A549 (cell line): ENCODE measurements at regions not wholly inside any gene's neighbourhood (a gene's known extent, or its start where the extent isn't known, plus 50 kb on each side); places are given as distances from the start of the nearest gene placed in this dataset.

ENCODE experiments used
- ATAC-seq, 2 experiments: fragments of 200-7000 bp in 1 of 2; fragments of >200 bp in 1 of 2; cut with Nextera tagmentation in 1 of 2; cut with Tn5 transposase in 1 of 2; 3 replicates each; pipeline versions ENCODE4 v1.8.0 to v1.9.1; 2018 to 2020; ENCODE audit warnings: mild to moderate bottlenecking in 1 of 2, moderate library complexity in 1 of 2
- CTCF ChIA-PET: fragments of 300-600 bp; sonication (Branson Sonifier 250); formaldehyde crosslinking; extraction: SDS; loops from one replicate; lab custom pipeline; 2021; ENCODE audit warnings: antibody characterized with exemption, inconsistent platforms; lab: Yijun Ruan, JAX
- POLR2A ChIA-PET: fragments of 350-600 bp; formaldehyde crosslinking; extraction: SDS; loops from one replicate; lab custom pipeline; 2021; ENCODE audit warnings: antibody characterized with exemption, inconsistent platforms; lab: Yijun Ruan, JAX
- DNase-seq, 2 experiments: peaks; one replicate each; pipeline versions ENCODE4 v3.0.0 to v3.0.0-alpha.2; 2011 to 2016; ENCODE audit warnings: low read depth in 1 of 2, low spot score in 1 of 2
- FAIRE-seq: peaks from 2 replicates; lab custom pipeline; 2011; peaks lifted over from hg19 to GRCh38; lab: Jason Lieb, UNC
- H3K27ac ChIP-seq, 2 experiments: fragments of >200 bp; sonication (Bioruptor Twin); formaldehyde crosslinking; 3 replicates each; pipeline ENCODE4 v1.5.1; 2016 to 2017
- H3K4me1 ChIP-seq: fragments of >200 bp; sonication (Bioruptor Twin); formaldehyde crosslinking; 3 replicates; pipeline ENCODE4 v1.6.1; 2016
- H3K4me2 ChIP-seq: fragments of >200 bp; sonication (Bioruptor Twin); formaldehyde crosslinking; 3 replicates; pipeline ENCODE4 v1.6.1; 2016
- H3K4me3 ChIP-seq: fragments of >200 bp; sonication (Bioruptor Twin); formaldehyde crosslinking; 3 replicates; pipeline ENCODE4 v1.5.1; 2016
- H3K9me3 ChIP-seq: fragments of >200 bp; sonication (Bioruptor Twin); formaldehyde crosslinking; 3 replicates; pipeline ENCODE4 v1.6.1; 2016
- CBX2 ChIP-seq: fragments of 200-600 bp; sonication (generic); IDR thresholded peaks from 2 replicates; pipeline ENCODE4 v1.6.1; 2016; ENCODE audit warnings: low read depth, mild to moderate bottlenecking, borderline replicate concordance
- CBX8 ChIP-seq: fragments of 200-600 bp; sonication (generic); IDR thresholded peaks from 2 replicates; pipeline ENCODE4 v1.6.1; 2016
- CEBPB ChIP-seq, 2 experiments: fragments of >200 bp in 1 of 2; sonication (Bioruptor Twin) in 1 of 2; formaldehyde crosslinking in 1 of 2; IDR thresholded peaks; 2 replicates each; pipeline ENCODE4 v1.6.1; 2012 to 2016
- EHF ChIP-seq: fragments of 250-450 bp; sonication (Bioruptor Pico); IDR thresholded peaks from 2 replicates; pipeline ENCODE4 v1.5.0; 2020; ENCODE audit warnings: mild to moderate bottlenecking
- FOSL2 ChIP-seq, 2 experiments: fragments of 450-650 bp in 1 of 2; fragments of >200 bp in 1 of 2; sonication (Bioruptor Twin) in 1 of 2; formaldehyde crosslinking; IDR thresholded peaks; 2 replicates each; pipeline versions ENCODE4 v1.5.0 to v1.6.1; 2016 to 2020; ENCODE audit warnings: mild to moderate bottlenecking in 1 of 2, moderate library complexity in 1 of 2
- HDAC2 ChIP-seq: fragments of 200-600 bp; sonication (generic); IDR thresholded peaks from 2 replicates; pipeline ENCODE4 v1.6.1; 2016
- HEYL ChIP-seq: fragments of 250-450 bp; sonication (Bioruptor Pico); IDR thresholded peaks from 2 replicates; pipeline ENCODE4 v1.8.0; 2021; ENCODE audit warnings: mild to moderate bottlenecking, moderate library complexity
- HMGXB4 ChIP-seq: fragments of 250-450 bp; sonication (Bioruptor Pico); IDR thresholded peaks from 2 replicates; pipeline ENCODE4 v1.5.0; 2021; ENCODE audit warnings: mild to moderate bottlenecking, moderate library complexity, borderline replicate concordance
- JUNB ChIP-seq: fragments of >200 bp; sonication (Bioruptor Twin); formaldehyde crosslinking; IDR thresholded peaks from 2 replicates; pipeline ENCODE4 v1.6.1; 2016
- MAX ChIP-seq: IDR thresholded peaks from 2 replicates; pipeline ENCODE4 v1.6.1; 2012
- MAZ ChIP-seq: fragments of 150-350 bp; IDR thresholded peaks from 2 replicates; pipeline ENCODE4 v1.6.1; 2014; ENCODE audit warnings: antibody characterized with exemption, low read depth, low read length, borderline replicate concordance
- NFE2L2 ChIP-seq: fragments of 150-350 bp; conservative IDR thresholded peaks from 2 replicates; pipeline ENCODE4 v1.6.1; 2014; ENCODE audit warnings: low read length
- NPAS2 ChIP-seq: fragments of 250-450 bp; sonication (Bioruptor Pico); IDR thresholded peaks from 2 replicates; pipeline ENCODE4 v1.8.0; 2022; ENCODE audit warnings: mild to moderate bottlenecking, moderate library complexity, borderline replicate concordance
- POLR2AphosphoS2 ChIP-seq: conservative IDR thresholded peaks from 2 replicates; pipeline ENCODE4 v1.6.1; 2012; ENCODE audit warnings: low read length, improper control_type of control experiment, inconsistent platforms
- REST ChIP-seq: fragments of 200-600 bp; sonication (generic); IDR thresholded peaks from 2 replicates; pipeline ENCODE4 v1.6.1; 2016; ENCODE audit warnings: antibody characterized with exemption, mild to moderate bottlenecking, moderate library complexity
- SREBF2 ChIP-seq: fragments of 450-650 bp; IDR thresholded peaks from 2 replicates; pipeline ENCODE4 v1.6.1; 2014; ENCODE audit warnings: mild to moderate bottlenecking, moderate library complexity
- USF2 ChIP-seq: fragments of 450-650 bp; IDR thresholded peaks from 2 replicates; pipeline ENCODE4 v1.6.1; 2014; ENCODE audit warnings: antibody characterized with exemption
- ZC3H11A ChIP-seq: fragments of 450-650 bp; IDR thresholded peaks from 2 replicates; pipeline ENCODE4 v1.6.1; 2014; ENCODE audit warnings: antibody characterized with exemption, mild to moderate bottlenecking
- WGBS: methylation state at CpG from one replicate; pipeline ENCODE4 v1.1.6; 2017; ENCODE audit errors: missing lambda C conversion rate; 5-methylcytosine and 5-hydroxymethylcytosine counted together
- TF ChIP-seq, protein P1 (sequence below): fragments of 150-350 bp; IDR thresholded peaks from 2 replicates; pipeline ENCODE4 v1.6.1; 2014; ENCODE audit warnings: low read depth, mild to moderate bottlenecking, low read length

GRCh38 chr3:140828585-140828984, 113.1 kb upstream of the SLC25A36 start:
- Histone ChIP-seq H3K27ac (no peak overlapping the region), H3K4me3 (no peak overlapping the region), H3K9me3 (no peaks in the 10 kb centered on the region), H3K4me2 (no peak overlapping the region), H3K4me1 (no peaks in the 10 kb centered on the region)
- DNase-seq (no peak), ATAC-seq (no peak), FAIRE-seq (no peak)
- POLR2A ChIA-PET, result no interaction called here
- WGBS, result 0% methylated on average over 1 of the region's 1 CpG
- TF ChIP-seq NPAS2 (CRISPR knock-in tag), result no peak
- TF ChIP-seq, protein P1, sequence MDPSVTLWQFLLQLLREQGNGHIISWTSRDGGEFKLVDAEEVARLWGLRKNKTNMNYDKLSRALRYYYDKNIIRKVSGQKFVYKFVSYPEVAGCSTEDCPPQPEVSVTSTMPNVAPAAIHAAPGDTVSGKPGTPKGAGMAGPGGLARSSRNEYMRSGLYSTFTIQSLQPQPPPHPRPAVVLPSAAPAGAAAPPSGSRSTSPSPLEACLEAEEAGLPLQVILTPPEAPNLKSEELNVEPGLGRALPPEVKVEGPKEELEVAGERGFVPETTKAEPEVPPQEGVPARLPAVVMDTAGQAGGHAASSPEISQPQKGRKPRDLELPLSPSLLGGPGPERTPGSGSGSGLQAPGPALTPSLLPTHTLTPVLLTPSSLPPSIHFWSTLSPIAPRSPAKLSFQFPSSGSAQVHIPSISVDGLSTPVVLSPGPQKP, result no peak
- TF ChIP-seq CBX2, result no peak
- TF ChIP-seq MAX, result no peak
- TF ChIP-seq HEYL (CRISPR knock-in tag), result no peak
- TF ChIP-seq HDAC2, result no peak
- no peak for TF ChIP-seq NFE2L2
- no peak for TF ChIP-seq HMGXB4 (CRISPR knock-in tag)
- no peak for TF ChIP-seq CBX8
- no peak for TF ChIP-seq REST
- TF ChIP-seq CEBPB (IDR thresholded peaks at IDR 0.05), result no peak
- TF ChIP-seq MAZ, result no peak
- CTCF ChIA-PET, result no interaction called here

DNA sequence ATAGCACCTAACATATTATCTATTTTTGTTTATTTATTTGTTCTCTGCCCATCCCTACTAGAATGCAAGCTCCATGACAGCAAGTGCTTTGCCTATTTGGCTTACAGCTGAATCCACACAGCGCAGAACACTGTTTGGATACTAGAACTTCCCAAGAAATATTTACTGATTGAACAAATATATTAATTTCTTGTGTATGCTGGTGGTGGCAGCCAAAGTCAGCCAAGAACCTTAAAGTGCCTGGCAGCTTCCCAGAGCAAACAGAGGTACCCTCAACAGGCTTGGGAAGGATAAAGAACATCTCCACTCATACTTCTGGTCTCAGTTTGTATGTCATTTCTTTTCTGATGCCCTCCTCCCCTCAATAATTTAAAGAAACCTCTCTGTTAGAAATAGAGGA, 111.8 kb upstream of the SLC25A36 start:
- ChIA-PET POLR2A (no interaction called here), CTCF (no interaction called here)
- H3K27ac ChIP-seq, result no peak overlapping the region
- no peak for ATAC-seq
- TF ChIP-seq POLR2AphosphoS2 (no peak), EHF (no peak), JUNB (no peak), SREBF2 (no peak), HEYL (CRISPR knock-in tag) (no peak), ZC3H11A (no peak), FOSL2 (IDR thresholded peaks at IDR 0.05) (no peak), FOSL2 (CRISPR knock-in tag; IDR thresholded peaks at IDR 0.05) (no peak), USF2 (no peak), REST (no peak)
- DNase-seq, result no peak
- FAIRE-seq, result no peak
- 0 out of 3 replicates have a peak, but pooled peaks cover 2% of the 10 kb centered on the region for H3K4me1 ChIP-seq
- no peak overlapping the region for H3K4me3 ChIP-seq
- 44% methylated on average over 1 of the region's 1 CpG for WGBS
- no peak overlapping the region for H3K4me2 ChIP-seq
- no peaks in the 10 kb centered on the region for H3K9me3 ChIP-seq
